ENCODE measurements at regions not wholly inside any gene's neighbourhood (a gene's known extent, or its start where the extent isn't known, plus 50 kb on each side); places are given as distances from the start of the nearest gene placed in this dataset.

DNA sequence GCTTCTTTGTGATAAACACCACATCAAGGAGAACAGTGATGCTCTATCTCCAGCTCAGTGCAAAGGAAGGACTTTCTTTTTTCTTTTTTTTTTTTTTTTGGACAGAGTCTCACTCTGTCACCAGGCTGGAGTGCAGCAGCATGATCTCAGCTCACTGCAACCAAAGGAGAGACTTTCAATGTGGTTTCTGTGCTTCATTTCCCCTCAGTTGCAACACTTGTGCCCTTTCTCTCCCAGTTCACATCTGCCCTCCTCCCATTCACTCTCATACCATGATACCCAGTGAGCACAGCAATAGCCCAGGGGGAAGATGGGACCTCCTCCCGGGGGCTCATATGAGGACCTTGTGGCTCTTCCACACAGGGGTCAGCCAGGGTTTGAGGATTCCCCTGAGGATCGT, 110.0 kb downstream of the MTRR start:
- DNase-seq = no peak
- WGBS, 2 donors = 69 to 71% methylated on average over 2 of the region's 2 CpGs

DNA sequence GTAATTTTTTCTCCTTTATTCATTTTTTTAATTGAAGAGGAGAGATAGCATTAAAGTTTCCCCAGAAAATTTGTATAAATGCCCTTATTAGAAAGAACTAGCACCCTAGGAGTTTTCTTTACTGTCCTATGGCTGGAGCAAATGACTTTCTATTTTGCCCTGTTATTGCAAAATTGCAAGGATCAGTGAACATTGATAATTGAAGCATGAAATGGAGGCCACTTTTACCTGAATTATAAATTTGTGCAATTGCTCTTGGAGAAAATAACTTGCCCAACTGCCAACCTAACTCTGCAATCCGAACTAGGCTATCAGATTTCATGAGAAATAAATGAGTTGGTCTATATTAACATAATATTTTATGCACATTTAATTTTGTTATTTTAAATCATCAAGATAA, 111.9 kb downstream of the MTRR start:
- no peaks in the 10 kb centered on the region for H3K36me3 ChIP-seq (ENCODE audit: control insufficient read depth in 4 of 4, insufficient read depth in 4 of 4, low read length in 4 of 4)
- WGBS, 2 donors = 71 to 82% methylated on average over 1 of the region's 1 CpG
- H3K4me3 ChIP-seq = no peak overlapping the region
- H3K27me3 ChIP-seq (ENCODE audit: control insufficient read depth in 3 of 3, insufficient read depth in 3 of 3, low read length in 2 of 3) = no peaks in the 10 kb centered on the region
- no peak for DNase-seq
- no peaks in the 10 kb centered on the region for H3K4me1 ChIP-seq (ENCODE audit: control insufficient read depth in 5 of 5, insufficient read depth in 5 of 5, low read length in 5 of 5)
- H3K9ac ChIP-seq (ENCODE audit: insufficient read depth in 1 of 2, low read length in 2 of 2) = no peak overlapping the region
- H3K27ac ChIP-seq (ENCODE audit: low read depth in 1 of 2, low read length in 1 of 2) = no peak overlapping the region
- ATAC-seq (ENCODE audit: insufficient read depth, low FRiP score) = no peak
- no peaks in the 10 kb centered on the region for H3K9me3 ChIP-seq (ENCODE audit: control insufficient read depth in 4 of 4, insufficient read depth in 3 of 4, low read length in 3 of 4)
- TF ChIP-seq, protein P1, sequence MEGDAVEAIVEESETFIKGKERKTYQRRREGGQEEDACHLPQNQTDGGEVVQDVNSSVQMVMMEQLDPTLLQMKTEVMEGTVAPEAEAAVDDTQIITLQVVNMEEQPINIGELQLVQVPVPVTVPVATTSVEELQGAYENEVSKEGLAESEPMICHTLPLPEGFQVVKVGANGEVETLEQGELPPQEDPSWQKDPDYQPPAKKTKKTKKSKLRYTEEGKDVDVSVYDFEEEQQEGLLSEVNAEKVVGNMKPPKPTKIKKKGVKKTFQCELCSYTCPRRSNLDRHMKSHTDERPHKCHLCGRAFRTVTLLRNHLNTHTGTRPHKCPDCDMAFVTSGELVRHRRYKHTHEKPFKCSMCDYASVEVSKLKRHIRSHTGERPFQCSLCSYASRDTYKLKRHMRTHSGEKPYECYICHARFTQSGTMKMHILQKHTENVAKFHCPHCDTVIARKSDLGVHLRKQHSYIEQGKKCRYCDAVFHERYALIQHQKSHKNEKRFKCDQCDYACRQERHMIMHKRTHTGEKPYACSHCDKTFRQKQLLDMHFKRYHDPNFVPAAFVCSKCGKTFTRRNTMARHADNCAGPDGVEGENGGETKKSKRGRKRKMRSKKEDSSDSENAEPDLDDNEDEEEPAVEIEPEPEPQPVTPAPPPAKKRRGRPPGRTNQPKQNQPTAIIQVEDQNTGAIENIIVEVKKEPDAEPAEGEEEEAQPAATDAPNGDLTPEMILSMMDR (IDR thresholded peaks at IDR 0.05; ENCODE audit: control extremely low read depth, extremely low read depth) = no peak

More for the DNA sequence above, 110.0 kb downstream of the MTRR start:
- no peaks in the 10 kb centered on the region for H3K36me3 ChIP-seq (ENCODE audit: control insufficient read depth in 4 of 4, insufficient read depth in 4 of 4, low read length in 4 of 4)
- H3K4me1 ChIP-seq (ENCODE audit: control insufficient read depth in 5 of 5, insufficient read depth in 5 of 5, low read length in 5 of 5) = no peaks in the 10 kb centered on the region
- H3K27ac ChIP-seq (ENCODE audit: low read depth in 1 of 2, low read length in 1 of 2) = no peak overlapping the region
- ATAC-seq (ENCODE audit: insufficient read depth, low FRiP score) = no peak
- H3K9ac ChIP-seq (ENCODE audit: insufficient read depth in 1 of 2, low read length in 2 of 2) = no peak overlapping the region
- no peaks in the 10 kb centered on the region for H3K27me3 ChIP-seq (ENCODE audit: control insufficient read depth in 3 of 3, insufficient read depth in 3 of 3, low read length in 2 of 3)
- TF ChIP-seq, protein P1 (IDR thresholded peaks at IDR 0.05; ENCODE audit: control extremely low read depth, extremely low read depth) = no peak
- no peak overlapping the region for H3K4me3 ChIP-seq
- peaks cover 0 to 2% (median 1%) of the 10 kb centered on the region in 4 donors for H3K9me3 ChIP-seq (ENCODE audit: control insufficient read depth in 4 of 4, insufficient read depth in 3 of 4, low read length in 3 of 4)

DNA sequence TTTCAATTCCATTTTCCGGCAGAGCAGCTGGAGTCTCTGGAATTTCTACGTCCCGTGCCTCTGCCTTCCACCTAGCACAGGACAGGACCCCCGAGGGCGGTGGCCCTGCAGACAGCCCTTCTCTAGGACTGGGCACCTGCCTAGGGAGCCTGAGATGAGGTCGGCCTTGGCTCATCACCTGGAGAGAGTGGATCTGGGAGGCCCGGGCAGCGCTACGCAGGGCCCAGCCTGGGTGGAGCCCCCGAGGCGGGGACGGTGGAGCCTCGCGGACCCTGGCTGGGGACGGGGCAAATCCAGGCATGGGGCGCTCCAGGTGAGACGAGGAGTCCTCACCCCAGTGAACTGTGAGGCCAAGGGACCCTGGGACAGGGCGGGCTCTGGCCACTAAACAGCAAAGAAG, 114.5 kb downstream of the MTRR start:
- TF ChIP-seq, protein P1 (IDR thresholded peaks at IDR 0.05; ENCODE audit: control extremely low read depth, extremely low read depth) = no peak
- H3K27ac ChIP-seq (ENCODE audit: low read depth in 1 of 2, low read length in 1 of 2) = no peak overlapping the region
- no peaks in the 10 kb centered on the region for H3K4me1 ChIP-seq (ENCODE audit: control insufficient read depth in 5 of 5, insufficient read depth in 5 of 5, low read length in 5 of 5)
- no peaks in the 10 kb centered on the region for H3K9me3 ChIP-seq (ENCODE audit: control insufficient read depth in 4 of 4, insufficient read depth in 3 of 4, low read length in 3 of 4)
- ATAC-seq (ENCODE audit: insufficient read depth, low FRiP score) (no peak), DNase-seq (no peak)
- H3K36me3 ChIP-seq (ENCODE audit: control insufficient read depth in 4 of 4, insufficient read depth in 4 of 4, low read length in 4 of 4) = no peaks in the 10 kb centered on the region
- no peak overlapping the region for H3K9ac ChIP-seq (ENCODE audit: insufficient read depth in 1 of 2, low read length in 2 of 2)
- H3K4me3 ChIP-seq = no peak overlapping the region
- 90 to 92% methylated on average over 18 of the region's 18 CpGs for WGBS, 2 donors
- no peaks in the 10 kb centered on the region for H3K27me3 ChIP-seq (ENCODE audit: control insufficient read depth in 3 of 3, insufficient read depth in 3 of 3, low read length in 2 of 3)

DNA sequence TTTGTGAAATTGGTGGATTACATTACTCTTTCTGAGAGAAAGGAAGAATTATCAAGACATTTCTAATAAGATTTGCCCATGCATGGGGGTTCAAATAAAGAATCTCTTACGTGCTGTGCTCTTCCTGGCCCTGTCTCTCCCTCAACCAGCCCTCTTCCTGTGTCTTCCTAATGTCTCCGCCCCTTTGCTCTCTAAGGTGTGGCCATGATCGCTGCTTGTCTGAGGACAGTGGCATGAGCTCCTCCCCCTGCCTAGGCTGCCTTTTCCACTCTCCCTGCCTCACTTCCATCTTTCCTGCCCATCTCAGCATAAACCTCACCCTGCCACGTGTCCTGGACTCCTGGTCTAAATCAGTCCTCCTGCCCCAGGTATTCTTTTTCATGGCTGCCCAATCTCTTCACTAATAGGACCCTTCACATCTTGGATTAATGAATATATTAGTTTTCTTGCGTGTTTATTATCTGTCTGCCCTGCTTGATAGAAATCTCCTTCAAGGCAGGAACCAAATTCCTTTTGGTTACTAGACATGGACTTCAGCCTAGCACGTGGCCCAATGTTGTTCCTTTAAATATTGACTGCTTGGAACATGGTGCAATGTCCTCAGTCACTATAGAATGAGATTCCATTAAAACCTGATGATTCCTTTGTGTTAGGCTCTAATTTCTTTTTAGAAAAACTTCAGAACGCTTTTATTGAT, 122.3 kb downstream of the MTRR start:
- Histone ChIP-seq H3K36me3 (ENCODE audit: control insufficient read depth in 4 of 4, insufficient read depth in 4 of 4, low read length in 4 of 4) (no peaks in the 10 kb centered on the region), H3K4me3 (no peak overlapping the region), H3K27me3 (ENCODE audit: control insufficient read depth in 3 of 3, insufficient read depth in 3 of 3, low read length in 2 of 3) (no peaks in the 10 kb centered on the region), H3K4me1 (ENCODE audit: control insufficient read depth in 5 of 5, insufficient read depth in 5 of 5, low read length in 5 of 5) (no peaks in the 10 kb centered on the region), H3K27ac (ENCODE audit: low read depth in 1 of 2, low read length in 1 of 2) (no peak overlapping the region), H3K9ac (ENCODE audit: insufficient read depth in 1 of 2, low read length in 2 of 2) (no peak overlapping the region), H3K9me3 (ENCODE audit: control insufficient read depth in 4 of 4, insufficient read depth in 3 of 4, low read length in 3 of 4) (no peaks in the 10 kb centered on the region)
- 67 to 72% methylated on average over 7 of the region's 7 CpGs for WGBS, 2 donors
- TF ChIP-seq, protein P1 (IDR thresholded peaks at IDR 0.05; ENCODE audit: control extremely low read depth, extremely low read depth) = no peak
- ATAC-seq (ENCODE audit: insufficient read depth, low FRiP score) (no peak), DNase-seq (no peak)

Measured in lung (tissue), 11 donors.